NT2/D1 (cell line): ENCODE measurements at regions not wholly inside any gene's neighbourhood (a gene's known extent, or its start where the extent isn't known, plus 50 kb on each side); places are given as distances from the start of the nearest gene placed in this dataset.

Experiments
- SUZ12 ChIP-seq: IDR thresholded peaks from 2 replicates; pipeline ENCODE4 v1.6.1; 2011; ENCODE audit not compliant: insufficient read length, insufficient read depth; ENCODE audit errors: extremely low read depth
- YY1 ChIP-seq: IDR thresholded peaks from 2 replicates; pipeline ENCODE4 v1.6.1; 2011; ENCODE audit not compliant: insufficient read length, insufficient read depth
- ZNF274 ChIP-seq: IDR thresholded peaks from 2 replicates; pipeline ENCODE4 v1.6.1; 2011; ENCODE audit warnings: mild to moderate bottlenecking, low read depth, low read length

DNA sequence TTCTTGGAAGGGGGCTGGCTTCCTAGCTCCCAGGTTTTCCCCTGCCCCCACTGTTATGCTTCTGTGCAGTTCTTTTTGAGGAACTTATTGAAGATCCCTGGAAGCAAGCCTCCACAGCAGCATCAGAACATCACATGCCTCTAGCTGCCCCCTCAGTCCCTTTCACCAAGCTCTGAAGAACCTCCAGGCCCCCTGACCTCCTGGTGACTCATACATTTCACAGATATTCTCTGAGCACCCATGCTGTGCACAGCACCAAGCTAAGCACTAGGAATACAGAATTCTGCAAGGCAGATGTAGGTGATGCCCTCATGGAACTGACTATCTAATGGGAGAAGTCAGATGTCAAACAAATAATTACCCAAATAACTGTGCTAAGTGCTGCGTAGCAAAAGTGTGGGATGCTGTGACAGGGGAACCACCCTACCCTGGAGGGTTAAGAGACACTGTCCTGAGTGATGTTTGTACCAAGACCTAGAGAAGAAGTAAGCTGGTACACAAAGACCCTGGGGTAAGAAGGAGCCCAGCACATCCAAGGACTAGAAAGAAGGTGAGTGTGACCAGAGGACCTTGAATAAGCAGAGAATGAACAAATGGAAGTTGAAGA, 213.7 kb upstream of the NR4A3 start:
- no peak for TF ChIP-seq ZNF274
- no peak for TF ChIP-seq SUZ12
- no peak for TF ChIP-seq YY1
